HG03066 (cell line): ENCODE measurements at regions not wholly inside any gene's neighbourhood (a gene's known extent, or its start where the extent isn't known, plus 50 kb on each side); places are given as distances from the start of the nearest gene placed in this dataset.
"Not testable (repeated sequence)": the region's sequence is repeated elsewhere in the genome, so short reads cannot be mapped to it uniquely, and the experiment has no call there.

Source experiments
- ATAC-seq: cut with Tn5 transposase; IDR thresholded peaks from one replicate; pipeline ENCODE4 v1.9.1; 2021; ENCODE audit warnings: low read depth; ENCODE audit not compliant: unreplicated experiment

DNA sequence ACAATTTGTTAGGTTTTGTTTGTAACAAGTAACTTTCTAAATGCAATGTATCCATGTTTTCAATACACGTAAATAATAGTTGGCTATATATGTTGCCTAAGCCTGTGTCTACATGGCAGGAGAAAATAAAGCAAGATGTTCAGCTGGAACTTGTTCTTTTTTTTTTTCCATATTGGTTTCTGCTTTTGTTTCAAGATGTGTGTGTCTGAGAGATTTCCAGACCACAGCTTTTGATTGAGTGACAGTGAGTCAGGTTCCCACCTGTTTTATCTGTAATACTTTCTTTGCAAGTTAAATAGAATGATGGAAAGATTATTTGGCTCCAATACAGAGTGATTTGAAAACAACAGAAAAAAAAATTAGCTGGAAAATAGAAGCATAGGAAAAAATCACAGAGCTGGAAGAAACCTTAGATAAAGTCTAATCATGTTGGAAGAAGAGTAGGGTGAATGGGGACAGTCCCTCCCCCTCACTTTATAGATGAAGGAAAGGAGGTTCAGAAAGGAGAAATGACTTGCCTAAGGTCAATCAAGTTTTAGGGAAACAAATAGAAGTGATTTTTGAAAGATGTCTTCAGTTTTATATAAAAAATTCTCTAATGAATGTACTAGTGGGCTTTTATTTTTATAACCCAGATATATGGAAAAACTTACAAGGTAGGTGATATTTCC lies 150.9 kb upstream of the STMND1 start:
- no peak for ATAC-seq

DNA sequence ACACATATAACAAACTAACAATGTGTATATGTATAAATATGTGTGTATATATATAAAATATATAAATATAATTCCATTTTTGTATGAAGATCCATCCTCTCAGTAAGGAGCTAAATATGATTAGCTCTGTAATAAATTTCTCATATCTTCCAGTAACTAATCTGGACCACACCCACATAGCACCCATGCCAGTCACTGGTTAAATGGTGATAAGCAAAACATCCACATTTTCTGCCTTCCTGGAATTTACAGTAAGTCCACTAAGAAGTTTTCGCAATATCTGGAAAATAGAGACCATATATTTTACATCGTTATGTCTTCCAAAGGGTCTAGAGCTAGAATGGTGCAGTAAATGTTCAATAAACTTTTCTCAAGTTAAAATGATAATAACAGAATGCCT lies 151.5 kb upstream of the STMND1 start:
- ATAC-seq: no peak

DNA sequence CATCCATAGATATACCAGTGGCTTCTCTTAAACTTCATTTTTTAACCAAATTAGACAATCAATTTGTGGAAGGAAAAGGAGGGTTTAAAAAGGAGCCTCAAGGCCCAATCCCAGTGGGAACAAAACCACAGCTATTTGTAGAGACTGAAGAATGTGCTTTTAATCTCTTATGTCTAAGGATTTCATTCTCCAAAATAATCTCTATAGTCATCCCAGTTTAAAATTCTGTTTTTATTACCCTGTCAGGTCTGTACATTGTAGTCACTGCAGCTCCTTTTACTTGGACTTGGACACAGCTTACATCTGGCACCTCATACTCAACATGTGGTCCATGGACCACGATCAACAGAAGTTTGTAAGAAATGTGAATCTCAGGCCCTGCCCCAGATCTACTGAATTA lies 152.1 kb upstream of the STMND1 start:
- no peak for ATAC-seq

DNA sequence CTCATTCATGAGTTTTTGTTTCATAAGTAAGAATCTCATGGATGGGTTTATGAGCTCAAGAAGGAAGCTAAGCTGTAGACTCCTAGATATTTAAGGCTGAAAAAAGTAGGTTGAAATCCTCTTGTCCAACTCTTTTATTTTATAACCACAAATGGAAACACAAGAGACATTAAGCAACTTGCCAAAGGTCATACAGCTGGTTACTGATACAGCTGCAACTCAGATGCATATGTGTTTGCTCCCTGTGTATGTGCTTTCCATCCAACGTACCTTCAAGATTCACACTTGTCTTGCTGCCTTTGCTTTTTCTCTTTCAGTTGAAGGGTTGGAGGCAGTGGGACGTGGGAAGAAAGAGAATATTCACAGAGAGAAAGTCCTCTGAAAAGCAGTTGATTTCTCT lies 153.5 kb upstream of the STMND1 start:
- no peak for ATAC-seq

DNA sequence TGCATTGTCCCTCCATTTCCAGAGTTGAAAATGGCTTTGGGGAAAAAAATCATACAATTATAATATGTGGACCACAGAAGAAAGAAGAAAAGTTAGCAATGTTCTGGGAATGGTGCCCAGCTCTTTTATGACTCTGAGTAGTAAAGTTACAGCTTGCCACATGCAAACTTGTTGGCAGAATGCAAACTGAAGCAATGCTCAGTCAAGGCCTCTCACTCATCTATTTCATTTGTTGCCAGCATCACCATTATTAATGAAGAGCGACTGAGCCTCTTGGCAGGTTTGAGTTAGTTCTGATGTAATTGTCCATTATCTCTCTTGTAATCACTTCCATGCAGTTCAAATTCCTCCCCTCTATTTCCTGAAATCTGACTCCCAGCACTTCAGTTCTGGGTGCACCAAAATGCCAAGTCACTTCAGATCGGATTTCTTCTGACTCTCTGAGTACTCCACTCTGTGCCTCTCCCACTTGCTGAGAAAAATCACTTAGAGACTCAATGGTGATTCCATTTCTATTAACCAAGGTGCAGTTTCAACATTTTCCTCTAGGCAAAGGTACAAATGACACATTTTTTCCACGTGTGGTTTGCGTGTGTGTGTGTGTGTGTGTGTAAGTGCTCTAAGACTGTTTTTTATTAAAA lies 154.4 kb upstream of the STMND1 start:
- no peak for ATAC-seq

DNA sequence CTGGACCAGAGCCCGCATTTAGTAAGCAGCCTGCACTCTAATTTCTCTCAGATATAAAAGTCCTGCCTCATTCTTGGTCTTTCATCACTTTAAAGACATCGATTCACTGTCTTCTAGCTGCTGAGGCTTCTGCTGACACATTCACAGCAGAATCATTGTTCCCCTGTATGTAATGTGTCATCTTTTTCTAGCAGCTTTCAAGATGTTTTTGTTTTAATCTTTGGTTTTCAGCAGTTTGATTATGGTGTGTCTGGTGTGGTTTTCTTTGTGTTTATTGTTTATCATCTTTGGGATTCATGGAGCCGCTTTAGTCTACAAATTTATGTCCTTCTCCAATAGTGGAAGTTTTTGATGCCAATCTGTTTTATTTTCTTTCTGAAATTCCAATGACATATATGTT lies 157.3 kb upstream of the STMND1 start:
- ATAC-seq: no peak

DNA sequence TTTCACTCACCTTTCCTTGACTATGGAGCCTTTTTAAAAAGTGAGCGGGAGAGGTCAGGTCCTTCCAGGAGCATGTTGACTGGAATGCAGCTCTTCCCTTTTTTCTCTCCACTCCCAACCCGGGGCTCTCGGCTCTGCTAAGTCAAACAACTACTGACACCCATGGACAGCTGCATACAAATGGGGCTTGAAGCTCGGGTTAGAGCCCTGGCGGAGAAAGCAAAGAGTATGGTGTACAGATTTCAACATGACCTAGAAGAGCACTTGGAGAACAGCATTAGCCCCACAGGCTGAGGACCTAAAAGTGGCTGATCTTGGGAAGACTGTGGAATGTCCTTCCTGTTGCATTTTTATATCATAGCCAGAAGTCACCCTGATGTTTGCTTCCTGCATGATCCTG lies 162.0 kb upstream of the STMND1 start:
- ATAC-seq: no peak

DNA sequence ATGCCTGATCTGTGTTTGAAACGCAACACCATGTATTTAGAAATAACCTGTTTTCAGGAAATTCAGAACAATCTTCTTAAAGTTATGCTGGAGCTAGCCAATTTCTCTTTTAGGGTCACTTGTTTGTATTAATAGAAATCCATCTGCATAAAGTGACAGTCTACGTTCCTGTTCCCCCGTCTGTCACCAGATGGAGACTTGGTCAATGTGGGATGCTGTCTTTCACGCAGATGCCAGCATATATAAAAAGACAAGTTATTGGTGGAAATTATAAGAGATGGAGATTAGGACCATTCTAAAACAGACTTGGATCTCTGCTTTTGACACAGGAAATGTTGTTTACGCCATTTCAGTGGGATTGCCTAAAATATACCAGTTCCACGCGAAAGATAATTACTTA lies 162.5 kb upstream of the STMND1 start:
- ATAC-seq: no peak

DNA sequence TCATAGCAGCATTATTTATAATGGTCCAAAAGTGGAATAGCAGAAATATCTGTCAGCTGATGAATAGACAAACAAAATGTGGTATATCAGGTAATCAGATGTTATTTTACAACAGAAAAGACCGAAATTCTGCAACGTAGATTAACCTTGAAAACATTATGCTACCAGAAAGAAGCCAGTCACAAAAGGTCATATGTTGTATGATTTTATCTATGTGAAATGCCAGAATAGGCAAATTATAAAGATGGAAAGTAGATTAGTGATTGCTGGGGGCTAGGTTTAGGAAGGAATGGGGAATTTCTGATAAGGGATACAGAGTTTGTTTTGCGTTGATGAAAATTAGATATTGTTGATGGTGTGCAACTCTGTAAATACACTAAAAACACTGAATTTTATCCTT lies 165.0 kb upstream of the STMND1 start:
- no peak for ATAC-seq

DNA sequence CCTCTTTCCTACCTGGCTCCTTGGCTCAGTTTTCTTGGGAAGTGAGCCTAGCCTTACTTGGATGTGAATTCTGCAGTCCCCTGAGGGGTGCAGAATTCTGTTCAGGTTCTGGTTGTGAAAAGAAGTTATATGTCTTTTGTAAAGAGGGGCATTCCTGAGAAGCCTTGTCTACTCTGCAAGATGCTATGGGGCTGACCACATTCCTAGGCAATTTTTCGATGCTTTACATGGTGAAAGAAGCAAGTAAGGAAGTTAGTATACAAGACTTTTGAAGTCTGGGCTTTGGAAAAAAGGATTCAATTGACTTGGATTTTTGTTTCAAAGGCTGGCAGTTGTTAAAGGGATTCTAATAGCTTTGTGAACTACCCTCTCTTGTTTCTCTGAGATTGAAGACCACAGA lies 167.9 kb upstream of the STMND1 start:
- ATAC-seq: no peak

DNA sequence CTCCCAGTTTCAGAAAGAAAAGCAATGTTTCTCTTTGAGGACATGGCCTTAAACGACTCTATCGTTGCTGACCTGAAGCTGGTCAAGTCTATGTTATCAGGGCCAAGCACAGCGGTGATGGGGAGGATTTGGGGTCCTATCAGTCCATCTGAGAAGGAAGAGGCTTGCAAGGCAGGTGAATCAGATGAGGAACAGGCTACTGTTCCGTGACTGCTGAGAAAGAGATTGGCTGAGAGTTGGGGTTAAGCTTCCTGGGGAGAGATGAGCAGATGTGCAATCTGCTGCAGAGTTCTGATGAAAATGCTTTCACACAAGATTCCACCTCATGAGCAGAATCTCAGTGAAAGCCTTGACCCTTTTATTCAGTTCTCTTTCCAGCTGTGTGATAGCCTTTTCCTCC lies 168.3 kb upstream of the STMND1 start:
- ATAC-seq: no peak

DNA sequence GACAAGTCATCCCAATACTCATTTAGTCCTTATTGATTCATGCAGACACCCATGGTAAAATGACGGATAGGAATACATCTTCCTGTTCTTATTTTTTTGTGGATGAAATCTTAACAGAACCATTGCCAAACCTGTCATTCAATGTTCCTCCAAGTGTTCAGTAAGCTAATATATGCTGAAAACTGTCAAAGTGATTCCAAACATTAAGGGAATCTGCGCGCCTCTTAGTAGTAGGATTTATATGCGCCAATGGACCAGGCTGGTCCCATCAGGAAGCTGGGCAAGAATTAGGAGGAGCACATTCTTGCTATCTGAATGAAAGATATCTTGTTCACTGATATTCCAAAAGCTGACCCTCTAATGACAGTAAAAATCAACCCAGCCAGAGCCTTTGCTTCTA lies 168.9 kb upstream of the STMND1 start:
- no peak for ATAC-seq

DNA sequence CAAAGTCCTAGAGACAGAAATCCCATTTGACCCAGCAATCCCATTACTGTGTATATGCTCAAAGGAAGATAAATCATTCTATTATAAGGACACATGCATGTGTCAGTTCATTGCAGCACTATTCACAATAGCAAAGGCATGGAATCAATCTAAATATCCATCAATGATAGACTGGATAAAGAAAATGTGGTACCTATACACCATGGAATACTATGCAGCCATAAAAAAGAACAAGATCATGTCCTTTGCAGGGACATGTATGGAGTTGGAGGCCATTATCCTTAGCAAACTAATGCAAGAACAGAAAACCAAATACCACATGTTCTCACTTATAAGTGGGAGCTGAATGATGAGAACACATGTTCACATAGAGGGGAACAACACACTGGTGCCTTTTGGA lies 169.8 kb upstream of the ATXN1 start:
- ATAC-seq: not testable (repeated sequence)

DNA sequence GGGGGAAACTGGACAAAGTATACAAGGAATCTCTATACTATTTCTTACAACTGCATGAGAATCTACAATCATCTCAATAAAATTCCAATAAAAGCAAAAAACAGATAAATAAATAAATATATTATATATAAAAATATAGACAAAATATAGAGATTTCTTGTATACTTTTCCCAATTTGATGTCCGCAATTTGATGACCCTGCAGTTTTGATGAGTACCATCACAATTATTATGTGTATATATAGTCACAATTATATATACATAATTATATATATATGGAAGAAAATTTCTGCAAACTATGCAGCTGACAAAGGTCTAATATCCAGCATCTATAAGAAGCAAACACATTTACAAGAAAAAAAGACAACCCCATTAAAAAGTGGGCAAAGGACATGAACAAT lies 169.2 kb upstream of the ATXN1 start:
- no peak for ATAC-seq

DNA sequence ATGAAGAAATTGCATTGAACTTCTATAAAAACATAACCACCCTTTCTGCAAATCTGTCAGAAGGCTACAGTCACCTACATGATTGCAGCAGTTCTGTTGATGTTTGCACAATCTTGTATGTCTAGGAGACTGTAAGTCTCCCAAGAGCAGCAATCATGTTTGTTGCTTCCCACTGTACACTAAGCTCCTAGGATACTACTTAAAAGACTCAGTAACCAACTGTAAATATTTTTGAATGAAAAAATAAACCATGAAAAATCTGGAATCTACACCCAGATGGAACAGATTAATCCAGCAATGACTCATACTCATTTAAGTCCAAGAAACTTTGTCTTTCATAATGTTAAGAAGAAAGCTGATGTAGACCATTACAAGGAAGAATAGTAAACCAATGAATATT lies 168.5 kb upstream of the ATXN1 start:
- no peak for ATAC-seq

DNA sequence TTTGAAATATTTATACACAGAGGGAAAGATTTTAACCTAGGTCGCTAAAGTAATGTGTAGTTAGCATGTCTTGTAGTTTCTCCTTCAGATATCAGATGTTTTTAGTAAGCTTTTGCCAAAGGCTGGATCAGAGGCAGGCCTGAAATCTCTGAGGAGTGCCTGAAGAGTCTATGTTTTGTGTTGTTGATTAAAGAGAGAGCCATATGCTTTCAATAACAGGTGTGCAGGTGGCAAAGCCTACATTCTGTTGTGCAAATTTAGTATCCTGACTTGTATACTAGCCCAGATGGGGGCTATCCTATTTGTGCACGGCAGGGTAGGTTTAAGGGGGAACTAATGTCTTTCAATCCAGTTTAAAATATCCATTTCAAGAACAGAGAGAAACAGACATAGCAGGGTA lies 167.1 kb upstream of the ATXN1 start:
- no peak for ATAC-seq

DNA sequence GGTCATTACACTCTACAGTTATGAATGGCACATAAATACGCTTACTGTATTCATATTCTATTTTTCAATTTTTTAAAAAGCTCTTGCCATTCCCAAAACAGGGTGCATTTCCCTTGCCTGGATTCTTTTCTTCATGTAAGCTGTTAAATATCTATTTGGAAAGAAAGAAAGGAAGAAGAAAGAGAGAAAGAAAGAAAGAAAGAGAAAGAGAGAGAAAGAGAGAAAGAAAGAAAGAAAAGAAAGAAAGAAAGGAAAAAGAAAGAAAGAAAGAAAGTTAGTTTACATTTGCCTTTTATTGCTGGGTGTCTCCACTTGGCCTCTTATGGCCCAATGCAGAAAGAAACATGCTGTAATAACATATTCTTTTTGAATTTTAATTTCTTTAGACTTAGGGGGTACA lies 165.9 kb upstream of the ATXN1 start:
- ATAC-seq: no peak

DNA sequence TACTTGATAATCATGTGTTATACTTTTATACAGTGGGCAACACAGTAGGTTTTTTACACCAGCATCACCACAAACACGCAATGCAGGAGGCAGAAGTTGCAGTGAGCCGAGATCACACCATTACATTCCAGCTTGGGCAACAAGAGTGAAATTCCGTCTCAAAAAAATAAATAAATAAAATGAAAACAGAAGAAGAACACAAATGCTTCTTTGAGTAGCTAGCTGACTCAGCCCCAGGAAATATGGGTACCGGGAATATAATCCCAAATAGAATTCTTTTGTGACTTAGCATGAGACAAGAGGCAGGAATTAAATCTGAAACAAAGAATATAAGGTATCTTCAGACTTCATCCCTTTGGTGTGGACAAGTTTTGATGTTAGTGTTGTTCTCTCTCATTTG lies 164.2 kb upstream of the ATXN1 start:
- ATAC-seq: no peak

DNA sequence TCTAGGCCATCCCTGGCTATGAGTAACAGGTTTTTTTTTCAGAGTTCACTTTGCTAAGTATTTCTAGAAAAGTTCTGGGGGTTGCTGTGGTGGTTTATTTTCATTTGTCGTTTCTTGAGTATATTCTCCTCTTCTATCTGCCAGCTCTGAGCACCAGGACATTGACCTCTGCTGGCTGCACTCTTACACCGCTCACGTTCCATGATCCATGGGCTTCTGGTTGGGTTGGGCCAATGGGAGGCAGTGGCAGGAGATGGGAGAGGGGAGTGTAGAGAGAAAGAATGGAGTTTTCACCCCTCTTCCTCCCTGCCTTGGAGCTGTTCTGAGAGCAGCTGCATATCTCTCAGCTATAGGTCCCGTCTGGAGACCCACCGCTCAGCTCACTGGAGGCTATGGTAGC lies 161.0 kb upstream of the ATXN1 start:
- ATAC-seq: no peak

DNA sequence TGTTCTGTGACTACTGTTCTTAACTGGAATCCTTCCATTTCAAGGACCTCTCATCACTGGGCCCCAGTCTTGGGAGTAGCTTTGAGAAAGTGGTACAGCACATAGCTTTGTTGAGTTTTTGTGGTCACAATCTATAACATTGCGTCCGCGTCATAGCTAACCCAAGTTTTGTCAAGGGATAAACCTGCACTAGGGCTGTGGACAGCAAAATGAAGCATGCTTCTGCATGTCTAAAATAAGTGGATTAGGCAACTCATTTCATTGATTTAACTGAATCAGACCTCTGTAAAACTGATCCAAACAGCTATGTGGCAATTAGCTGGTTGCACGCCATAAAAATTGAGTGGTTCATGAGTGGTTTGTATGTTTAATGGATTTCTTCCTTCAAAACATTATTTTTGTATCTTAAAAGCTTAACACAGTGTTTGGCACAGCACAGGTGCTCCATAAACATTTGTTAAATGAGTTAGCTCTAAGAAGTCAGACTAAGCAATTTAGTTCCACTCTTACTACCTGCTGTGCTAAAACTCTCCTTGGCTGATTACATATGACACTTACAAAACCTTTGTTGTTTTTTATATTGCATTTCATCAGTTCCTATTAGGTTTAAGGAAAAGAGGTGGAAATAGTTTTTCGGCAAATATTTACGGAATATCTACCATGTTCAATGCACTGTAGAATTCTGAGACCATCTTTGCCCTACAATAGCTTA lies 160.3 kb upstream of the ATXN1 start:
- no peak for ATAC-seq

DNA sequence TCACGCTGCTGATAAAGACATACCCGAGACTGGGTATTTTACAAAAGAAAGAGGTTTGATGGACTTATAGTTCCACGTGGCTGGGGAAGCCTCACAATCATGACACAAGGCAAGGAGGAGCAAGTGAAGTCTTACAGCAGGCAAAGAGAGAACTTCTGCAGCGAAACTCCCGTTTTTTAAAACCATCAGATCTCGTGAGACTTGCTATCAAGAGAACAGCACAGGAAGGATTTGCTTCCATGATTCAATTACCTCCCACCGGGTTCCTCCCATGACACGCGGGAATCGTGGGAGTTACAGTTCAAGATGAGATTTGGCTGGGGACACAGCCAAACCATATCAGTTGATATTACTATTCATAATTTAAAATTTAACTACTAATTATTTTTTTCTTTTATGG lies 157.3 kb upstream of the ATXN1 start:
- ATAC-seq: no peak

DNA sequence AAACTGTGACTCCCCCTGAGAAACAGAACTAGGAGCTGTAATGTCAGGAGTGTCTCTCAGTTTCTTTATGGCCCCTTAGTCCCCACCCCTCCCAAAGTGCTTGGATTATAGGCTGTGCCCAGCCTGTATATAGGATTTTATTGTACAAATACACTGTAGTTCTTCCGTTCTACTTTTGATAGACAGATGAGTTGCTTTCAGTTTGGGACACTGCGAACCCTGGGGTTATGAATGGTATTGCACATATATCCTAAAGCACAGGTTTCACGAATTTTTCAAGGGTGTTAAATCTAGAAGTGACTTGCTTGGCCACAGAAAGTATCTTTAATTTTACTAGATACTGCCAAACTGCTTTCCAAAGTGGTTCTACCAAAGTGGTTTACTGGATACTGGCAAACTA lies 152.9 kb upstream of the ATXN1 start:
- no peak for ATAC-seq
